Islet precursor cell (in vitro differentiated cells): ENCODE measurements at regions not wholly inside any gene's neighbourhood (a gene's known extent, or its start where the extent isn't known, plus 50 kb on each side); places are given as distances from the start of the nearest gene placed in this dataset.
"Not testable (repeated sequence)": the region's sequence is repeated elsewhere in the genome, so short reads cannot be mapped to it uniquely, and the experiment has no call there.

Experiments used
- DNase-seq: peaks from one replicate; pipeline ENCODE4 v3.0.0-alpha.2; 2018

GRCh38 chrX:139198936-139199335 is 331.6 kb upstream of the F9 start:
- no peak for DNase-seq

- DNase-seq, result no peak
Measured at GRCh38 chrX:139196890-139197289, 333.6 kb upstream of the F9 start.

- DNase-seq, result peak; percentile 64
Measured at GRCh38 chrX:139194571-139195280, 335.8 kb upstream of the F9 start.

DNA sequence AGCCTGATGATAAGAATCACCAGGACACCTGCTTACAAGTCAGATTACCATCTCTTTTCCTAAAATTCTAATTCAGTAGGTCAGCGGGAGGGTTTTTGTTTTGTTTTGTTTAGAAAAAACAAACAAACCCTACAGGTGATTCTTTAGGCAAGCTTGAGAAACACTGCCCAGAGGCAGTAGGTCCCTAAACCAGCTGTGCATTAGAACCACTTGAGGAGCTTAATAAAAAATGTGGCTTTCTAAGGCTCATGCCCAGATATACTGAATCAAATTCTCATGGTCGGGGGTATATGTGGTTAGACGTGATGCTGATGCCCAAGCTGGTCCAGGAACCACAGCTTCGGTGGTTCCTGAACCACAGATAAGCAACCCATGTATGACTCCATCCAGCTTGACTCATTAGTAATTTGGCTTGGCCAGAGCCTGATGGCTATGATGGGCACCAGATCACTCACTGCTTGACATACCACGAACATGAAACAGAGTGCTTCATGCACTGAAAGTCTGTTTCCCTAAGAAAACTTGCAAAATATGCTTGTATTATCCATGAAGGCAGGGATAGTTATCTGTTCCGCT is 338.1 kb upstream of the F9 start:
- no peak for DNase-seq

GRCh38 chrX:139191746-139192385 is 338.7 kb upstream of the F9 start:
- DNase-seq, result no peak

- DNase-seq, result no peak
Measured at GRCh38 chrX:139191286-139191685, 339.3 kb upstream of the F9 start.

DNA sequence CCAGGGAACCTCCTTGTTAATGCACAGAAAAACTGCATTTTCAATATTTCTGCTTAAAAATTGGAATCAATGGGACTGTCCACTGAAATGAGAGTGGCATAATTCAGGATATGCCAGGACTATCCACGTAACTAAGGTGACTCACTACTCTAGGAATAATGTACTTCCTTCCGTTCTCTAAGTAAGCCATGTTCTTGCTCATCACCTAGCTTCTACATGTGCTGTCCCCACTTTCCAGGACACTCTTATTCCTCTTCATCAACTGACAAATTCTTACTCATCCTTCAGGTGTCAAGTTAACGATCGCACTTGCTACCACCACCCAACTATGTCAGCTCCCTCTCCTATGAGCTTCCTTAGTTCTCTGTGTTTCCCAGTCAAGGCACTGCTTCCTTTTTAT is 342.8 kb upstream of the F9 start:
- no peak for DNase-seq

- no peak for DNase-seq
Measured at GRCh38 chrX:139186991-139187390, 343.5 kb upstream of the F9 start.

DNA sequence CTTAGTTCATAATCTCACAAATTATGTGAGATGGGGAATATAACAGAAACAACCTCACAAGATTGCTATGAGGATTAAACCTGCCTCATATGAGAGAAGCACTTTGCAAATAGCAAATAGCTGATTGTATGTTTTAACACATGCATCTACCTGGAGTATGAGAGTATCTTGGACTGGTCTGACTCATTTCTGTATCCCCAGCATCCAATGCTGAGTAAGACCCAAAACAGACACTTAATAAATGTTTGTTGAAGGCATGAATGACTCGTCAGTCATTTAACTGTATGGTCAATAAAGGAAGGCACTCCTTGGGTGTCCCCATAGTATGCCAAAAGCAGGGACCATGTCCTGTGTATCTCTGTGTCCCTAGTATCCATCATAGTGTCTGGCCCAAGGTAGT is 350.9 kb upstream of the F9 start:
- DNase-seq, result no peak

- DNase-seq, result no peak
Measured at GRCh38 chrX:139178980-139179379, 351.6 kb upstream of the F9 start.

DNA sequence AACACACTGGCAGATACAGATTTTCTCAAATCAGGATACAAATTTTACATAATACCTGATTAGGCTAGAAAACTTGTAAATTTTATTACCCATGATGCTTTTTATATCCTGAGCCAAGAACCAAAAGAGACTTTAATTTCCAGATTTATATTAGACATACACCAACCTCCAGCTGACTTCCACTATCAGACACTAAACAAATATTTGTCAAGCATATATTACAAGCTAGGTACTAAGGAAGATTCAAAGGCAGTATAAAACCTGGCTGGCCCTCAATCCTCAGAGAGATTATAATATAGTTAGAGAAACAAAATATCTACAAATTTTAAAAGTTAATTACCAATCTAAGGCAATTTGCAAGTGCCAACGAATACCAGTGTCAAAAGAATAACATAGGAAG is 357.8 kb upstream of the F9 start:
- DNase-seq, result no peak

- no peak for DNase-seq
Measured at GRCh38 chrX:139170526-139171173, 359.9 kb upstream of the F9 start.

DNA sequence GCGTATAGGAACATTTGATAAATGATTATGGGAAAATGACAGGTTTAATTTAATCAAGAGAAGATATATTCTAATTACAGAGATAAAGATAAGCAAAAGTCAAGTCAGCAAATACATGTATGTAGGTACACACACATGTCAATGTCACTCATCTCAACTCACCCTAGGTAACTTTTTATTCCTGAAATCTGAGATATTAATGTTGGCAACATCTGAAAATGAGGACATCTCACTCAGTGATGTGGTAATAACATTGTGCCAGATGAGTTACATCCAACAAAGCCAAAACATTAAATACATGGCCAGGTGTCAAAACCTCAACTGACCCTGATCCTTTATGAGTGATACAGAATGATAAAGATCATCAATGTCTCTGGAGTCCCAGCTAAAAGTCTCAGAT is 363.3 kb upstream of the F9 start:
- DNase-seq, result no peak

- peak; percentile 56 for DNase-seq
Measured at GRCh38 chrX:139158256-139158655, 372.3 kb upstream of the F9 start.

DNA sequence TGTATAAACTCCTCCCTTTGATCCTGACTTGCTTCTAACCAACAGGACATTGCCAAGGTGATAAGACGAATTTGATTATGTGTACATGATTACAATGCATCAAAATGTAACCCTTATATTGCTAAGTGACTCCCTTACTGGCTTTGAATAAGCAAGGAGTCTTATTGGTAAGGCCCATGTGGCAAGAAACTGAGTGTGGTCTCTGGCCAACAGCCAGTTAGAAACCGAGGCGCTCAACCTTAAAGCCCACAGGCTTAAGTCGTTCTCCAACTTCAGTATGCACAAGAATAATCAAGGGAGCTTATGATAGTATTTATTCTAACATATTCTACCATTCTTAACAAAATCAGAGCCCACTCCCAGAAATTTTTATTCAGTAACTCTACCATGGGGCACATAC is 374.2 kb upstream of the F9 start:
- DNase-seq, result no peak

GRCh38 chrX:139146625-139147024 is 383.9 kb upstream of the F9 start:
- not testable (repeated sequence) for DNase-seq

- DNase-seq, result no peak
Measured at GRCh38 chrX:139141370-139141769, 389.2 kb upstream of the F9 start.

DNA sequence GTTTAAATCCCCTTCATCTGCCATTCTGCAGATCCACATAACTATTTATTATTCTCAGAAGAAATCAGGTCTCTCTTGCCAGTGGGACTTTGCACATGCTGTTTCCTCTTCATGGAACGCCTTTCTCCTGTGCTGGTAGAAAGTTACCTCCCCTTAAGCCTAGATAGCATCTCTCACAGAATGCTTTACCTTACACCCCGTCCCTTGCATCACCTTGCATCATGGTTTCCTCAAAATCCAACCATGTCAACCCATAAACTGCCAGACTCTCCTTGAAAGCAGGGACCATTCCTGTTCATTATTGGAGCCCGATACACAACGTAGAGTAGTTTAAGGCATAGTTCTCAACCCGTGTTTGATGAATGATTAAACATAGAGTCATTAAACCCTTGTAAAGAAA is 396.2 kb upstream of the F9 start:
- no peak for DNase-seq

DNA sequence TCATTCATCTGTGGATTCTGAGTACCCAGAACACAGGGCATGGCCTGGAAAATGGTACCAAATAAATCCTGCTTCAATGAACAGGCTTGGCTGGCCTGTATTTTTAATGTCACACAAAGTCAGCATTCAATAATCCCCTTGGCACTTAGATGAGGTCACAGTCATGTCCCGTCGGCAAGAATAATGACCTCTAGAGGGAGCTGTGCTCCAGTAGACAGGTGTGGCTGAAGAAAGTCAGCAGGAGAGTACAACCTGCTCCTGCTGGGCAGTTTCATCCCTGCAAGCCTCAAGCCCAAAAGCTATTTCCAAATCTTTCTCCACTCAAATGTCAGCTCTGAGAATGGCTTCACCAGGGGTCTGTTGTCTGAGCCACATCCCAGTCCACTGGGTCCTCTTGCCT is 404.0 kb upstream of the F9 start:
- DNase-seq, result peak; percentile 72

DNA sequence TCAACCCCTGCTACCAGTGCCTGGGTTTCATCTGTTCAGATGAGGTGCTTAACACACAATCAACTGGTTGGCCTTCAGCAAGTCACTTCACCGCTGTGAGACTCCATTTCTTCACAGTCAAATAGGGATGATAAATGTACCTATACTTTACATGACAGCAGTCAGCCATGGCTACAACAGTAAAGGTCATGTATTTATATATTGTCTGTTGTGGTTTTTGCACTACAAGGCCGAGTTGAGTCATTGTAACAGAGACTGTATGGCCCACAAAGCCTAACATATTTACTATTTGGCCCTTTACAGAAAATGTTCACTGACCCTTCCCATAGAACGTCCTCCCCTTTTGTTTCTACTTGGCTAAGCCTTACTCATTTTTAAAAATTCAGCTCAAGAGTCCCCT is 404.6 kb upstream of the F9 start:
- no peak for DNase-seq

DNA sequence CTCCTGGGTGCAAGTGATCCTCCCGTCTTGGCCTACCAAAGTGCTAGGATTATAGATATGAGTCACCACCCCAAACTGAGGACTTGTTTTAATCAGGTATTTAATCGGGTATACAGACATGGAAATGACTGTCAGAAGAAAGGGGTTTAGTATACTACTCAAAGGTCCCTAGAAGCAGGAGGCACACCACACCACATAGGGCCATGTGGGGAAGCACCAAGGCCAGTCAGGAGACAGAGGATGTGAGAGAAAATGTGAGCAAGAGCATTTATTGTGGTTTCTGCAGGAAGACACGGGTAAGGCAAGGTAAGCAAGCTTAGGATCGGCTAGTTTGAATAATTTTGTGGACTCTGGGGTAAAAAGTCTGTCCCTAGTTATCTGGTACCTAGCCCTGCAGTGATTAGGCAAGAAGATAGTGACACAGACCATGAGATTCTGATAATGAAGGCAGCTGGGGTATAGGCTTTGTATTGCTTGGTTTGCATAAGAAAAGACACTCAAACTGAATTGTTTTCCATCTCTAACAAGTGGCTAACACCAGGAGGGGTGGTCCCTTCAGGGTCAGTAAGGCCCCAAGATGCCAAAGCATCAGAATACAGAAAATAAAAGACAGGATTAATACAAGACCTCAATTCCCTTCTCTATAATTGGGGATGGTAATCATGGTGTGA is 408.8 kb upstream of the F9 start:
- no peak for DNase-seq

- DNase-seq, result no peak
Measured at GRCh38 chrX:139120760-139121159, 409.2 kb upstream of the FGF13 start.

DNA sequence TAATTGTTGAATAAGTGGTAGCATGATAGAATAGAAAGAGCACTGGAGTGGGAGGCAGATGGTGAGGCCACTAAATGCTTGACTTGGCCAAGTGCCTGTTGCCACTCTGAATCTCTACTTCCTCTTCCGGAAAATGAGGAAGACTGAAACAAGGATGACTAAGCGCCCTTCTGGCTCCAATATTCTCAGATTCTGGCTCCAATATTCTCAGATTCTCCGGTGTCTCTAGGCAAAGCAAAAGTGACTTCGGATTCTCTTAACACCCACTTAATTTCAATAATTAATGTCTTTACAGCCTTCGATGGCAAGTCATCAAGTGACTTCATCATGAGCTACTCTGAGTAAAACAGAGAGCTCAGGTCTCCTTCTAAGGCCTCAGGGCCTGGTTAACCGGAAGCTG is 402.2 kb upstream of the FGF13 start:
- no peak for DNase-seq

DNA sequence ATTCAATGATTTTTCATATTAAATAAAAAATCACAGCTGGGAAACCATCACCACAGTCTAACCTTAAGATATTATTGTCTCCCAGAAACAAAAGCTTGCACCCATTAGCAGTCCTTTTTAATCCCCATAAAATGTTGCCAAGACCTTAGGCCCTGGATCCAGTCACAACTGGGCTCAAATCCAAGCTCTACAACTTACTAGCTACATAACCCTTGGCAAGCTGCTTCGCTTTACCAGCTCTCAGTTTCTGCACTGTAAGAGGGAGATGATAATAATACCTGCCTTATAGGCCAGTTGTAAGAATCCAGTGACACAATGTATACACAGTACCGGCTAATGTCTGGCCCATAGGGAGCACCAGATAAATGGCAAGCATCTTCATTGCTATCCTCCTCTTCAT is 400.9 kb upstream of the FGF13 start:
- DNase-seq, result no peak
